Epithelial cell of proximal tubule (primary cell): ENCODE measurements at regions not wholly inside any gene's neighbourhood (a gene's known extent, or its start where the extent isn't known, plus 50 kb on each side); places are given as distances from the start of the nearest gene placed in this dataset.
"Not testable (repeated sequence)": the region's sequence is repeated elsewhere in the genome, so short reads cannot be mapped to it uniquely, and the experiment has no call there.

ENCODE experiments used
- DNase-seq: peaks from one replicate; pipeline ENCODE4 v3.0.0-alpha.2; 2011; ENCODE audit warnings: low read depth
- H3K4me3 ChIP-seq: 2 replicates; pipeline ENCODE4 v1.5.1; 2011; ENCODE audit warnings: low read depth, mild to moderate bottlenecking, low read length
- CTCF ChIP-seq: conservative IDR thresholded peaks from 2 replicates; pipeline ENCODE4 v1.5.1; 2012; ENCODE audit warnings: low read depth, mild to moderate bottlenecking, low read length

- no peak overlapping the region for H3K4me3 ChIP-seq
- TF ChIP-seq CTCF = no peak
- no peak for DNase-seq
These were observed 409.3 kb downstream of the FAM47B start for GRCh38 chrX:35351795-35352483.

- no peak overlapping the region for H3K4me3 ChIP-seq
- no peak for DNase-seq
- TF ChIP-seq CTCF = no peak
These were observed 415.1 kb downstream of the FAM47B start for GRCh38 chrX:35357656-35358055.

GRCh38 chrX:35362866-35363265, 420.3 kb downstream of the FAM47B start:
- TF ChIP-seq CTCF = no peak
- no peak overlapping the region for H3K4me3 ChIP-seq
- no peak for DNase-seq

- no peak for TF ChIP-seq CTCF
- no peak overlapping the region for H3K4me3 ChIP-seq
- no peak for DNase-seq
These were observed 424.0 kb upstream of the MAGEB16 start for GRCh38 chrX:35374116-35374515.

- DNase-seq = peak; percentile 12
- H3K4me3 ChIP-seq = no peak overlapping the region
- TF ChIP-seq CTCF = peak; percentile 72
These were observed 417.1 kb upstream of the MAGEB16 start for GRCh38 chrX:35380808-35381700.

- DNase-seq, H3K4me3 ChIP-seq: not testable (repeated sequence)
These were observed 416.4 kb upstream of the MAGEB16 start for GRCh38 chrX:35381709-35382108.

- no peak overlapping the region for H3K4me3 ChIP-seq
- no peak for TF ChIP-seq CTCF
- no peak for DNase-seq
These were observed 415.2 kb upstream of the MAGEB16 start for GRCh38 chrX:35382966-35383365.
